ENCODE measurements at regions not wholly inside any gene's neighbourhood (a gene's known extent, or its start where the extent isn't known, plus 50 kb on each side); places are given as distances from the start of the nearest gene placed in this dataset.

GRCh38 chr4:31097999-31098398, 377.8 kb downstream of the PCDH7 start:
- no peak for FAIRE-seq
- no peak for DNase-seq (ENCODE audit: low spot score)

GRCh38 chr4:31100536-31100935, 380.4 kb downstream of the PCDH7 start:
- no peak for DNase-seq (ENCODE audit: low spot score)
- FAIRE-seq, result no peak

- DNase-seq (ENCODE audit: low spot score), result no peak
- no peak for FAIRE-seq
Observed at GRCh38 chr4:31104043-31104442, 383.9 kb downstream of the PCDH7 start.

GRCh38 chr4:31104577-31104976, 384.4 kb downstream of the PCDH7 start:
- DNase-seq (ENCODE audit: low spot score) (no peak), FAIRE-seq (no peak)

- DNase-seq (ENCODE audit: low spot score), result no peak
Observed at GRCh38 chr4:31106419-31106818, 386.2 kb downstream of the PCDH7 start.

GRCh38 chr4:31107362-31107761, 387.2 kb downstream of the PCDH7 start:
- DNase-seq (ENCODE audit: low spot score) (peak; percentile 52), FAIRE-seq (peak; percentile 81)

More at GRCh38 chr4:31106419-31106818, 386.2 kb downstream of the PCDH7 start:
- no peak for FAIRE-seq

- no peak for DNase-seq (ENCODE audit: low spot score)
- no peak for FAIRE-seq
Observed at GRCh38 chr4:31108762-31109161, 388.6 kb downstream of the PCDH7 start.

- no peak for FAIRE-seq
- no peak for DNase-seq (ENCODE audit: low spot score)
Observed at GRCh38 chr4:31111790-31112189, 391.6 kb downstream of the PCDH7 start.

GRCh38 chr4:31114816-31115215, 394.6 kb downstream of the PCDH7 start:
- no peak for DNase-seq (ENCODE audit: low spot score)
- FAIRE-seq, result no peak

- FAIRE-seq, result no peak
Observed at GRCh38 chr4:31124008-31124585, 403.9 kb downstream of the PCDH7 start.

GRCh38 chr4:31125061-31125460, 404.9 kb downstream of the PCDH7 start:
- no peak for FAIRE-seq
- DNase-seq (ENCODE audit: low spot score), result no peak

More at GRCh38 chr4:31124008-31124585, 403.9 kb downstream of the PCDH7 start:
- DNase-seq (ENCODE audit: low spot score), result no peak

GRCh38 chr4:31125496-31125895, 405.3 kb downstream of the PCDH7 start:
- no peak for FAIRE-seq
- no peak for DNase-seq (ENCODE audit: low spot score)

GRCh38 chr4:31126881-31127398, 406.8 kb downstream of the PCDH7 start:
- DNase-seq (ENCODE audit: low spot score), result no peak
- FAIRE-seq, result no peak

- DNase-seq (ENCODE audit: low spot score) (no peak), FAIRE-seq (no peak)
Observed at GRCh38 chr4:31130930-31131329, 410.8 kb downstream of the PCDH7 start.

GRCh38 chr4:31134720-31135119, 414.6 kb downstream of the PCDH7 start:
- FAIRE-seq (no peak), DNase-seq (ENCODE audit: low spot score) (no peak)

- DNase-seq (ENCODE audit: low spot score), result no peak
- FAIRE-seq, result no peak
Observed at GRCh38 chr4:31139767-31140166, 419.6 kb downstream of the PCDH7 start.

GRCh38 chr4:31141095-31141831, 421.1 kb downstream of the PCDH7 start:
- DNase-seq (ENCODE audit: low spot score) (no peak), FAIRE-seq (no peak)

GRCh38 chr4:31141832-31142142, 421.6 kb downstream of the PCDH7 start:
- DNase-seq (ENCODE audit: low spot score) (no peak), FAIRE-seq (no peak)

- DNase-seq (ENCODE audit: low spot score), result no peak
- no peak for FAIRE-seq
Observed at GRCh38 chr4:31146366-31146765, 426.2 kb downstream of the PCDH7 start.

GRCh38 chr4:31148990-31149389, 428.8 kb downstream of the PCDH7 start:
- no peak for FAIRE-seq
- DNase-seq (ENCODE audit: low spot score), result no peak

- no peak for FAIRE-seq
- DNase-seq (ENCODE audit: low spot score), result no peak
Observed at GRCh38 chr4:31156221-31156620, 436.1 kb downstream of the PCDH7 start.

GRCh38 chr4:31160146-31160545, 440.0 kb downstream of the PCDH7 start:
- DNase-seq (ENCODE audit: low spot score) (no peak), FAIRE-seq (no peak)

- DNase-seq (ENCODE audit: low spot score) (no peak), FAIRE-seq (no peak)
Observed at GRCh38 chr4:31169846-31170245, 449.7 kb downstream of the PCDH7 start.
